ENCODE measurements at regions not wholly inside any gene's neighbourhood (a gene's known extent, or its start where the extent isn't known, plus 50 kb on each side); places are given as distances from the start of the nearest gene placed in this dataset.
A peak's percentile ranks its signal among the peaks of the same experiment; 100 is the strongest.

- no peak for TF ChIP-seq CTCF (IDR thresholded peaks at IDR 0.05; ENCODE audit: unreplicated experiment in 3 of 3)
Observed at GRCh38 chr16:73599351-73599750, 551.4 kb upstream of the ZFHX3 start.

GRCh38 chr16:73584157-73584556 is 536.2 kb upstream of the ZFHX3 start:
- no peak for TF ChIP-seq CTCF (IDR thresholded peaks at IDR 0.05; ENCODE audit: unreplicated experiment in 3 of 3)
- no peaks in the 10 kb centered on the region for H3K27me3 Mint-ChIP-seq (ENCODE audit: low read depth)
- H3K4me1 Mint-ChIP-seq: no peaks in the 10 kb centered on the region
- peaks cover 25% of the 10 kb centered on the region for H3K9me3 Mint-ChIP-seq
- H3K27ac Mint-ChIP-seq: no peak overlapping the region
- H3K36me3 Mint-ChIP-seq (ENCODE audit: low read depth): peaks cover 8% of the 10 kb centered on the region
- no peak overlapping the region for H3K4me3 Mint-ChIP-seq

More at GRCh38 chr16:73599351-73599750, 551.4 kb upstream of the ZFHX3 start:
- Mint-ChIP-seq H3K4me3 (no peak overlapping the region), H3K27ac (no peak overlapping the region), H3K9me3 (no peaks in the 10 kb centered on the region), H3K27me3 (ENCODE audit: low read depth) (no peaks in the 10 kb centered on the region), H3K4me1 (no peaks in the 10 kb centered on the region), H3K36me3 (ENCODE audit: low read depth) (no peaks in the 10 kb centered on the region)

- no peaks in the 10 kb centered on the region for H3K9me3 Mint-ChIP-seq
- H3K27me3 Mint-ChIP-seq (ENCODE audit: low read depth): peaks cover 17% of the 10 kb centered on the region
- H3K27ac Mint-ChIP-seq: peak overlapping the region in 1 of 3 experiments; percentile 76
- H3K4me1 Mint-ChIP-seq: peaks cover 11% of the 10 kb centered on the region
- no peak for TF ChIP-seq CTCF (IDR thresholded peaks at IDR 0.05; ENCODE audit: unreplicated experiment in 3 of 3)
- H3K4me3 Mint-ChIP-seq: no peak overlapping the region
- no peaks in the 10 kb centered on the region for H3K36me3 Mint-ChIP-seq (ENCODE audit: low read depth)
Observed at GRCh38 chr16:73572135-73572828, 524.4 kb upstream of the ZFHX3 start.

GRCh38 chr16:73569266-73569980 is 521.5 kb upstream of the ZFHX3 start:
- Mint-ChIP-seq H3K27ac (no peak overlapping the region), H3K27me3 (ENCODE audit: low read depth) (peaks cover 12% of the 10 kb centered on the region), H3K4me3 (no peak overlapping the region), H3K9me3 (no peaks in the 10 kb centered on the region), H3K36me3 (ENCODE audit: low read depth) (no peaks in the 10 kb centered on the region), H3K4me1 (peaks cover 11% of the 10 kb centered on the region)
- TF ChIP-seq CTCF (IDR thresholded peaks at IDR 0.05; ENCODE audit: unreplicated experiment in 3 of 3): no peak

- no peaks in the 10 kb centered on the region for H3K9me3 Mint-ChIP-seq
- TF ChIP-seq CTCF (IDR thresholded peaks at IDR 0.05; ENCODE audit: unreplicated experiment in 3 of 3): no peak
Observed at GRCh38 chr16:73568769-73569168, 520.8 kb upstream of the ZFHX3 start.

More at GRCh38 chr16:73568769-73569168, 520.8 kb upstream of the ZFHX3 start:
- H3K4me1 Mint-ChIP-seq: peaks cover 11% of the 10 kb centered on the region
- peaks cover 12% of the 10 kb centered on the region for H3K27me3 Mint-ChIP-seq (ENCODE audit: low read depth)
- H3K4me3 Mint-ChIP-seq: no peak overlapping the region
- H3K27ac Mint-ChIP-seq: no peak overlapping the region
- no peaks in the 10 kb centered on the region for H3K36me3 Mint-ChIP-seq (ENCODE audit: low read depth)

Data from nephron (organoid).